ENCODE measurements at regions not wholly inside any gene's neighbourhood (a gene's known extent, or its start where the extent isn't known, plus 50 kb on each side); places are given as distances from the start of the nearest gene placed in this dataset.
"Not testable (repeated sequence)": the region's sequence is repeated elsewhere in the genome, so short reads cannot be mapped to it uniquely, and the experiment has no call there.

DNA sequence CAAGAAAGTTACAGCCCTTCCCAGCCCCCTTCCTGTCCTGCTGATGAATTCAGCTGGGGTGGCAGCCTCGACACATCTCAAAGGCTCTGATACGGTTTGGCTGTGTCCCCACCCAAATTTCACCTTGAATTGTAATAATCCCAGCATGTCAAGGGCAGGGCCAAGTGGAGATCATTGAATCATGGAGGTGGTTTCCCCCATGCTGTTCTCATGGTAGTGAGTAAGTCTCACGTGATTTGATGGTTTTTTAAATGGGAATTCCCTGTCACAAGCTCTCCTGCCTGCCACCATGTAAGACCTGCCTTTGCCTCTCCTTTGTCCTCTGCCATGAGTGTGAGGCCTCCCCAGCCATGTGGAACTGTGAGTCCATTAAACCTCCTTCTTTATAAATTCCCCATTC lies 163.2 kb upstream of the FOXF1 start:
- DNase-seq (ENCODE audit: low spot score): no peak

GRCh38 chr16:86347916-86348555 lies 162.3 kb upstream of the FOXF1 start:
- DNase-seq (ENCODE audit: low spot score): no peak

- DNase-seq (ENCODE audit: low spot score): no peak
These were observed 160.9 kb upstream of the FOXF1 start for GRCh38 chr16:86349338-86349900.

- no peak for DNase-seq (ENCODE audit: low spot score)
These were observed 160.0 kb upstream of the FOXF1 start for GRCh38 chr16:86350289-86350688.

DNA sequence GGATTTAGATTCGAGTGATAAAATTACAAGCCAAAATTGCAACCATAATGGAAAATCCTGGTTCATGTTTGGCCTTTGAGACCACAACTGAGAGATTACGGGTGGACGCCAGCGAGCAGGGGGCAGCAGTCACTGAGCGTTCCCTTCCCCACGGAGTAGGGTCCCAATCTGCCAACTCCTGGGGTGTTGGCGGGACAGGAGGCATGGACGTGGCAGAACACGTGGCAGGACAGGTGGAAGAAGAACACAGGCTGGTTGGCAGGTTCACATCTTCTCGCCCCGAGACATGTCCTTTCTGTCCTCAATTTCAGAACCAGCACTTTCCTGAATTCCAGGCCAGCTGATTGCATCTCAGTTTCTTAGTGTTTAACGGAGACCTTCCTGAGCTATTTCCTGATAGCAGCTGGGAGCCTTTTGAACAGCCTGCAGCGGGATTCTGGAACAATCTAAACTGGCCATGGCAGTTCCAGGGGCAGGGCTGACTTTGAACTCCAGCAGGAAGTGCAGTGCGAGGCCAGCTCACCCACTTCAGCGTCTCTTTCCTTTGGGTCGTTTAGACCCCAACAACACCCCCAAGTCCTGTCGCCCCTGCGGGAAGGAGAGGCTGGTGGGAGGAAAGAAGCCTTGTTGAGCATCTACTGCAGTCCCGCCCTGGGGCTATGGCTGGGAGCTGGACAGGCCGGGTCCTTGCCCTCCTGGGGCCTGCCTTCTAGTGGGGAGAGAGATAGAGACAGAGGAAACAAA lies 159.1 kb upstream of the FOXF1 start:
- DNase-seq (ENCODE audit: low spot score): no peak

- DNase-seq (ENCODE audit: low spot score): not testable (repeated sequence)
These were observed 158.6 kb upstream of the FOXF1 start for GRCh38 chr16:86351785-86352139.

- no peak for DNase-seq (ENCODE audit: low spot score)
These were observed 157.2 kb upstream of the FOXF1 start for GRCh38 chr16:86353148-86353547.

DNA sequence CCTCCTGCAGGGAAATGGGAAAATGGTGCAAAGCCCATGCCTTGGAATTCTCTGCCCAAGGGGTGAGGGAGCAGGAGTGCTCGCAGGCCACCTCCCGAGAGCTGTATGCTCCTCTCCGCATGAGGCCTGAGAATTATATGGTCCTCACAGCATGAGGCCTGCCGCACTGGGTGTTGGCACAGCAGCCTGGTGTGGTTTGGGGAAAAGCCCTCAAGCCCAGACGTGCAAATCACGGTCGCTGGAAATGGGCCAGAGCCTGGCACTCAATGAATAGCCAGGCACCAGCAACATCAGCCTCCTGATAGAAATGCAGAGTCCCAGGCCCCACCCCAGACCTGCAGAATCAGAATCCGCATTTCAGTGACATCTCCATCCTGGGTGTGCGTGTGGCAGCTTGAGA lies 156.4 kb upstream of the FOXF1 start:
- DNase-seq (ENCODE audit: low spot score): no peak

DNA sequence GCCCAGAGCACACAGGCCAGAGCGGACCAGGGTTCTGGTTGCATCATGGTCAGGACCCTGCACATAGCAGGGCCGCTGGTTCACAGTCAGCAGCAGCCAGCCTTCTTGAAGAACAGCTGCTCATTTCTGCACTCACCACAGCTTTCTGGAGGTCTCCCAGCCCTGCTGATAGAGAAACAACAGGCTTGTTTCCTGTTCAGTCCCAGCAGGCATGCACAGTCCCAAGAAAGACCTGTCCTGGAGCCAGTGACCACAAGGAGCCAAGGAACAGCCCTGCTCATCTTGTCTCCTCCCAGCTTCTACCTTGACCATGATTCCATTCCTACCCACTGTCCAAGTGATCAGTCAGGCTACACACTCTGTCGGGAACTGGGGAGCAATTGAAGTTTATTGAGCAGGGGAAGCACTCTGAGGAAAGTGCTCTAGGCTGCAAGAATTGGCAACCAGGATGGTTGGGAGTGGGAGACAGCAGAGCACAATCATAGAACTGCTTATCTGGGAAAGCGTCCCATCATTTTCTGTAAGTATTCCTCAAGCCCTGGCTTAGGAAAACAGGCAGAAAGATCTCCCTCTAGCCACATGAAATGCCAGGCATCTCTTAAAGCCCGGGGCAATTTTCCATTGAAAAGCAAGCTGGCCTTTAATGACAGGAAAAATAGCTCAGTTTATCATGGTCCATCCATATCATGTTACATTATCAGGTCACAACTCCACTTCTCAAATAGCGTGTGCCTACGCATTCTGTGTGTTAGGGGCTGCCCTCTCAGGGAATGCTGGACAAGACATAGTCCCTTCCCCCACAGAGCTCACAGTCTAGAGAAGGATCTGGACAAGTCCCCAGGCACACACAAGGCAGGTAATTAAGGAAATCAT lies 155.4 kb upstream of the FOXF1 start:
- no peak for DNase-seq (ENCODE audit: low spot score)

GRCh38 chr16:86355531-86355930 lies 154.8 kb upstream of the FOXF1 start:
- no peak for DNase-seq (ENCODE audit: low spot score)

- DNase-seq (ENCODE audit: low spot score): no peak
These were observed 154.4 kb upstream of the FOXF1 start for GRCh38 chr16:86355951-86356350.

DNA sequence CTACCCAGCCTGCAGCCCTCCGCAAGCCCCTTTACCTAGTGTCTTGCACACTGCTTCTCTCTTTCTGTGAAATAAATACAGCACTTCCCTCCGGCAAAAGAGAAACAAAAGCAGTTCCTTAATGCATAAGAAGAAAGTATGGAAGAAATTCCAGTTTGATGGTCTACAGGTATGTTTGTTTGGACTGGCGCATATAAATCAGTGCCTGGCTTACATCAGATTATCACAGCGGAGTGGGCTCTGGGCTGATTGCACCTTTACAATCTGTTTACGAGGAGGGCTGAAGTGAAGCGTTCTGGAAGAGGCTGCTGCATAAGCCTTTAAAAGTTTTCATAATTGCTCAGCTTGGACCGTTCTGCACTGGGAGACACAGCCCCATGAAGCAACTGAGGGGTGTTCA lies 153.5 kb upstream of the FOXF1 start:
- DNase-seq (ENCODE audit: low spot score): no peak

GRCh38 chr16:86357303-86357702 lies 153.0 kb upstream of the FOXF1 start:
- no peak for DNase-seq (ENCODE audit: low spot score)

- no peak for DNase-seq (ENCODE audit: low spot score)
These were observed 152.4 kb upstream of the FOXF1 start for GRCh38 chr16:86357950-86358349.

- no peak for DNase-seq (ENCODE audit: low spot score)
These were observed 150.8 kb upstream of the FOXF1 start for GRCh38 chr16:86359571-86359970.

GRCh38 chr16:86362155-86362849 lies 148.0 kb upstream of the FOXF1 start:
- no peak for DNase-seq (ENCODE audit: low spot score)

DNA sequence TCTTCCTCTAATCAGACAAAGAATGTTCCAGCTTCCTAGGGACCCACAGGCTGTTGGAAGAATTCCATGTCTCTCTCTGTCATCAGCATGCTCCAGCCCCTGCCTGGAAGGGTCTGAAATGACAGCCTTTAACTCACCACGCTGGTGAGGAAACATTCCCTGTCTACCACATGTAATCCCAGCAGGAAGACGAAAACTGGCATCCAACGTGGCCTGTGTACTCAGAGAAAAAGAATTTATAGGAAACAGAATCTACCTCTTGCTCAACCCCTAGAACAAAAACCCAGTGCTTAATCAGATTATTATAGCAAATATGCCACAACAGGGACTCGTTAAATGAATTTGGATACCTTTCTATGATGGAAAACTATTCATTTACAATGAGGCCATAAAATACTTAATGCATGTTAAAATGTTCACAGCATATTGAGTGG lies 147.3 kb upstream of the FOXF1 start:
- no peak for DNase-seq (ENCODE audit: low spot score)

- no peak for DNase-seq (ENCODE audit: low spot score)
These were observed 146.3 kb upstream of the FOXF1 start for GRCh38 chr16:86363836-86364618.

- DNase-seq (ENCODE audit: low spot score): no peak
These were observed 145.5 kb upstream of the FOXF1 start for GRCh38 chr16:86364653-86365380.

DNA sequence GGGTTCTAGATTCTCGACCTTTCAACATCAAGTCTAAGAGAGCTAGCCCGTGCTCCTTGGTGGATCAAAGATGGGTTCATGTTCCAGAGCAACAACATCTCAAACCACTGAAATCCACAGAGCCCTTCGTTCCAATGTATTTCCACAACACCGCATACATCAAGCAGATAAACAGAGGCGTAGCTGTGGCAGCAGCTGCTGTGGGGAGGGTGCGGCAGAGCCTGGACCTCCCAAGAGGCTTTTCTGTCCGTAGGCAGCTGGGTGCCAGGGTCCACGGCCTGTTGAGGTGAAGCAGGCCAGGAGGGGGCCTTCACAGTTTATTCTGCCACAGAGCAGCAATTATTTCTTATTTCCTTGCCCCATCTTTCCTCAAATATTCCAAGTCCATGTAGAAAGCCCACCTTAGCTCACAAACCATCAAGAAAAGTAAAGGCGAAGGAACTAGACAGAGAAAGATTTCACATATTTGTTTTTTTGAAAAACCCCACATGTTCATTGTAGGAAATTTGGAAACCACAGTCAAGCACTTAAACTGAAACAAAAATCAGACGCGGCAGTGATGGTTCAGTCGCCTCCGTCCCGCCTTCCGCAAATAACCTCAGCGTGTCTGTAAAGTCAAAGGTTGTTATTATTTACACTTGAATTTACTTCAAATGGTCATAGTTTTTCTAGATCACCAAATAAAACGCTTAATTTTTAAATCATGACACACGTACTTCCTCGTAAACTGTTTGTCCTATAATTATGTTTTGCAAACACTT lies 144.6 kb upstream of the FOXF1 start:
- no peak for DNase-seq (ENCODE audit: low spot score)

All from CD4-positive, alpha-beta T cell treated with Interleukin-2 at 100 ng/mL for 4 hours (primary cell).